Neural cell (in vitro differentiated cells): ENCODE measurements at regions not wholly inside any gene's neighbourhood (a gene's known extent, or its start where the extent isn't known, plus 50 kb on each side); places are given as distances from the start of the nearest gene placed in this dataset.

ENCODE experiments used
- H2AFZ ChIP-seq: fragments of 200-600, 300-800 bp; sonication (generic), shearing (Covaris generic); 2 replicates; pipeline ENCODE4 v1.6.0; 2014; ENCODE audit warnings: low read depth, mild to moderate bottlenecking, antibody characterized with exemption, low read length, moderate library complexity
- H3F3A ChIP-seq: fragments of 200-600 bp; shearing (Covaris generic); 2 replicates; pipeline ENCODE4 v1.6.1; 2016; ENCODE audit warnings: mild to moderate bottlenecking, moderate library complexity, mixed read lengths, antibody characterized with exemption, low read length; ENCODE audit not compliant: insufficient read depth, poor library complexity, severe bottlenecking
- H3K27ac ChIP-seq: fragments of 200-600, 300-800 bp; sonication (generic), shearing (Covaris generic); 2 replicates; pipeline ENCODE4 v1.5.1; 2014; ENCODE audit warnings: mild to moderate bottlenecking, low read length, moderate library complexity
- H3K27me3 ChIP-seq: fragments of 300-800, 200-600 bp; sonication (generic), shearing (Covaris generic); 2 replicates; pipeline ENCODE4 v1.6.0; 2014; ENCODE audit warnings: mild to moderate bottlenecking, low read depth, low read length, moderate library complexity; ENCODE audit not compliant: insufficient read depth
- H3K36me3 ChIP-seq: fragments of 300-800, 200-600 bp; sonication (generic), shearing (Covaris generic); 2 replicates; pipeline ENCODE4 v1.5.1; 2014; ENCODE audit warnings: mild to moderate bottlenecking, antibody characterized with exemption, low read length, moderate library complexity; ENCODE audit not compliant: insufficient read depth
- H3K4me2 ChIP-seq: fragments of 300-800, 200-600 bp; sonication (generic), shearing (Covaris generic); 2 replicates; pipeline ENCODE4 v1.6.0; 2014; ENCODE audit warnings: mild to moderate bottlenecking, low read length
- H3K4me3 ChIP-seq: fragments of 300-800, 200-600 bp; sonication (generic), shearing (Covaris generic); 2 replicates; pipeline ENCODE4 v1.5.1; 2014; ENCODE audit warnings: mild to moderate bottlenecking, low read length, moderate library complexity
- H3K79me2 ChIP-seq: fragments of 200-600 bp; shearing (Covaris generic); replicated peaks from 2 replicates; pipeline ENCODE4 v1.6.0; 2014; ENCODE audit warnings: mild to moderate bottlenecking, low read length, moderate library complexity; ENCODE audit not compliant: insufficient read depth
- H3K9ac ChIP-seq: fragments of 300-800, 200-600 bp; sonication (generic), shearing (Covaris generic); 2 replicates; pipeline ENCODE4 v1.6.1; 2016; ENCODE audit warnings: mild to moderate bottlenecking, low read length, mixed read lengths
- H3K9me2 ChIP-seq: fragments of 200-600 bp; shearing (Covaris generic); 2 replicates; pipeline ENCODE4 v1.6.1; 2016; ENCODE audit warnings: mild to moderate bottlenecking, low read length, mixed read lengths; ENCODE audit not compliant: insufficient read depth
- H3K9me3 ChIP-seq: fragments of 200-600, 300-800 bp; sonication (generic), shearing (Covaris generic); 2 replicates; pipeline ENCODE4 v1.6.1; 2016; ENCODE audit warnings: mild to moderate bottlenecking, mixed run types, low read length, moderate library complexity, mixed read lengths
- H4K20me1 ChIP-seq: fragments of 200-600 bp; shearing (Covaris generic); 2 replicates; pipeline ENCODE4 v1.6.1; 2016; ENCODE audit warnings: mild to moderate bottlenecking, mixed run types; ENCODE audit not compliant: insufficient read depth
- CTCF ChIP-seq: fragments of 450-650 bp; IDR thresholded peaks from 2 replicates; pipeline ENCODE4 v1.5.1; 2014; ENCODE audit warnings: antibody characterized with exemption, mild to moderate bottlenecking, moderate library complexity; ENCODE audit not compliant: poor library complexity, severe bottlenecking
- EP300 ChIP-seq: fragments of 450-650 bp; conservative IDR thresholded peaks from 2 replicates; pipeline ENCODE4 v1.6.1; 2014; ENCODE audit warnings: antibody characterized with exemption, mild to moderate bottlenecking, moderate library complexity; ENCODE audit not compliant: poor library complexity, severe bottlenecking
- EZH2 ChIP-seq: fragments of 200-600, 300-800 bp; shearing (Covaris generic), sonication (generic); IDR thresholded peaks from 2 replicates; pipeline ENCODE4 v1.6.1; 2014; ENCODE audit warnings: antibody characterized with exemption, low read length, borderline replicate concordance, mild to moderate bottlenecking; ENCODE audit not compliant: insufficient read depth, poor library complexity, severe bottlenecking
- MXI1 ChIP-seq: fragments of 450-650 bp; conservative IDR thresholded peaks from 2 replicates; pipeline ENCODE4 v1.6.1; 2014; ENCODE audit warnings: antibody characterized with exemption, mild to moderate bottlenecking; ENCODE audit not compliant: poor library complexity, severe bottlenecking
- POLR2AphosphoS5 ChIP-seq: IDR thresholded peaks from 2 replicates; pipeline ENCODE4 v1.6.1; 2012
- RAD21 ChIP-seq: fragments of 450-650 bp; conservative IDR thresholded peaks from 2 replicates; pipeline ENCODE4 v1.6.1; 2014; ENCODE audit warnings: antibody characterized with exemption, mild to moderate bottlenecking, moderate library complexity
- REST ChIP-seq: IDR thresholded peaks from 2 replicates; pipeline ENCODE4 v1.6.1; 2012; ENCODE audit warnings: borderline replicate concordance
- SMC3 ChIP-seq: fragments of 450-650 bp; conservative IDR thresholded peaks from 2 replicates; pipeline ENCODE4 v1.6.1; 2014; ENCODE audit warnings: antibody characterized with exemption, mild to moderate bottlenecking, moderate library complexity; ENCODE audit not compliant: poor library complexity
- TAF1 ChIP-seq: IDR thresholded peaks from 2 replicates; pipeline ENCODE4 v1.6.1; 2012; ENCODE audit warnings: low read depth

- TF ChIP-seq TAF1 (no peak), EP300 (no peak), REST (no peak), SMC3 (no peak), RAD21 (no peak), MXI1 (no peak), POLR2AphosphoS5 (no peak), CTCF (no peak), EZH2 (no peak)
- no peaks in the 10 kb centered on the region for H3K79me2 ChIP-seq
- no peak overlapping the region for H2AFZ ChIP-seq
- no peaks in the 10 kb centered on the region for H3F3A ChIP-seq
- H3K9me2 ChIP-seq = no peaks in the 10 kb centered on the region
- H3K9ac ChIP-seq = no peak overlapping the region
- no peaks in the 10 kb centered on the region for H3K36me3 ChIP-seq
- no peaks in the 10 kb centered on the region for H3K9me3 ChIP-seq
- H4K20me1 ChIP-seq = no peaks in the 10 kb centered on the region
- H3K4me3 ChIP-seq = no peak overlapping the region
- no peaks in the 10 kb centered on the region for H3K27me3 ChIP-seq
- no peak overlapping the region for H3K27ac ChIP-seq
- H3K4me2 ChIP-seq = no peak overlapping the region
Measured at GRCh38 chr4:100576570-100576969, 58.7 kb upstream of the EMCN start.

- Histone ChIP-seq H3K27ac (no peak overlapping the region), H3K9me2 (no peaks in the 10 kb centered on the region), H3K4me3 (no peak overlapping the region), H3K9ac (no peak overlapping the region), H3K4me2 (no peak overlapping the region), H4K20me1 (no peaks in the 10 kb centered on the region), H2AFZ (no peak overlapping the region), H3K9me3 (no peaks in the 10 kb centered on the region), H3K79me2 (no peaks in the 10 kb centered on the region), H3F3A (no peaks in the 10 kb centered on the region), H3K36me3 (no peaks in the 10 kb centered on the region), H3K27me3 (no peaks in the 10 kb centered on the region)
- no peak for TF ChIP-seq SMC3
- TF ChIP-seq POLR2AphosphoS5 = no peak
- no peak for TF ChIP-seq TAF1
- no peak for TF ChIP-seq CTCF
- TF ChIP-seq EZH2 = no peak
- TF ChIP-seq REST = no peak
- TF ChIP-seq MXI1 = no peak
- no peak for TF ChIP-seq RAD21
- no peak for TF ChIP-seq EP300
Measured at GRCh38 chr4:100574607-100575006, 56.8 kb upstream of the EMCN start.
